ENCODE measurements at regions not wholly inside any gene's neighbourhood (a gene's known extent, or its start where the extent isn't known, plus 50 kb on each side); places are given as distances from the start of the nearest gene placed in this dataset.

DNA sequence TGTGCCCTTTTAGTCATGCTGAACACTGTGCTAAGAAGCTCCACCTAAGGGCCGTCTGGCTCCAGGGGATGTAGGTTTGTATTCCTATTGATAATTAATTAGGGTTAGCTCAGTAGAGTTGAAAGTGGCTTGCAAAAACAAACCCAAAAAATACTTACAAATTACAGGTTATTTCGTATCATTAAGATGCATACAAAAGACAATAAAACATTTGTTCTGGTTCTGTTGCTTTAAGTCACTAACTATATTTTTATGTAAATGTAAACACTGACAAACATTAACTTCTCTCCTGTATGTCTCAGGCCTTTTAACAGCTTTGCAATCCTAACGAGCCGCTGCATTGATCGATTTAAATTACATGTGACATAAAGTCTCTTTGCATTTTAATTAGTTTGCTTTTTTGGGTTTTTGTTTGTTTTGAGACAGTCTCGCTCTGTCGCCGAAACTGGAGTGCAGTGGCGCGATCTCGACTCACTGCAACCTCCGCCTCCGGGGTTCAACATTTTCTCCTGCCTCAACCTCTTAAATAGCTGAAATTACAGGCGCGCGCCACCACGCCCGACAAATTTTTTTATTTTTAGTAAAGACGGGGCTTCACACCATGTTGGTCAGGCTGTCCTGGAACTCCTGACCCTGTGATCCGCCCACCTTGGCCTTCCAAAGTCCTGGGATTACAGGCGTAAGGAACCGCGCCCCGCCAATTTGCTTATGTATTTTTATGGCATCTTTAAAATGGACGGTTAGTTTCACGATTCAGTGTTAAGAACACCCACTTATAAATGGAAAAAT, 110.9 kb downstream of the HFE start:
- Histone ChIP-seq H3K9me3 (ENCODE audit: control insufficient read depth in 2 of 2, insufficient read depth in 1 of 2, low read length in 1 of 2) (no peaks in the 10 kb centered on the region), H3K4me1 (ENCODE audit: control insufficient read depth in 2 of 2, insufficient read depth in 2 of 2, low read length in 2 of 2) (peaks cover 3 to 28% of the 10 kb centered on the region in 2 donors), H3K36me3 (ENCODE audit: control insufficient read depth in 2 of 2, insufficient read depth in 2 of 2, low read length in 1 of 2) (peaks cover 12 to 20% of the 10 kb centered on the region in 2 donors), H3K4me3 (ENCODE audit: low read length in 2 of 2) (peak overlapping the region; percentile 71 to 84), H3K27me3 (ENCODE audit: control insufficient read depth in 2 of 2, insufficient read depth in 1 of 2, low read length in 1 of 2) (no peaks in the 10 kb centered on the region), H3K27ac (ENCODE audit: low read depth in 1 of 2, low read length in 1 of 2) (peak overlapping the region; percentile 97 to 100)
- under 1% methylated on average over 26 of the region's 26 CpGs for WGBS
- DNase-seq (ENCODE audit: low read depth in 6 of 9, low spot score in 9 of 9) = peak in 5 of 9 donors; percentile 59 to 81 (median 68)

DNA sequence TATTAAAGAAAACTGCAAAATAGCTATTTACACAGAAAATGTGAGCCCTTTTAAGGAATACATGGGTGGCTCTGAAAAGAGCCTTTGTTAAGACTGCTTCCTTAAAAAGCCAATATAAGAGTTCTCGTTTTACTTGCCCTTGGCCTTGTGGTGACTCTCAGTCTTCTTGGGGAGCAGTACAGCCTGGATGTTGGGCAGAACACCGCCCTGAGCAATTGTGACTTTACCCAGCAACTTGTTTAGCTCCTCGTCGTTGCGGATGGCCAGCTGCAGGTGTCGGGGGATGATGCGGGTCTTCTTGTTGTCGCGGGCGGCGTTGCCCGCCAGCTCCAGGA, 111.5 kb downstream of the HFE start:
- H3K4me3 ChIP-seq (ENCODE audit: low read length in 2 of 2) = peak overlapping the region; percentile 71 to 84
- under 1% methylated on average over 12 of the region's 12 CpGs for WGBS
- H3K27ac ChIP-seq (ENCODE audit: low read depth in 1 of 2, low read length in 1 of 2) = peak overlapping the region; percentile 97 to 100
- no peaks in the 10 kb centered on the region for H3K27me3 ChIP-seq (ENCODE audit: control insufficient read depth in 2 of 2, insufficient read depth in 1 of 2, low read length in 1 of 2)
- peaks cover 12 to 15% of the 10 kb centered on the region in 2 donors for H3K36me3 ChIP-seq (ENCODE audit: control insufficient read depth in 2 of 2, insufficient read depth in 2 of 2, low read length in 1 of 2)
- peak in 2 of 9 donors; percentile 73 to 78 for DNase-seq (ENCODE audit: low read depth in 6 of 9, low spot score in 9 of 9)
- peaks cover 1 to 33% of the 10 kb centered on the region in 2 donors for H3K4me1 ChIP-seq (ENCODE audit: control insufficient read depth in 2 of 2, insufficient read depth in 2 of 2, low read length in 2 of 2)
- no peaks in the 10 kb centered on the region for H3K9me3 ChIP-seq (ENCODE audit: control insufficient read depth in 2 of 2, insufficient read depth in 1 of 2, low read length in 1 of 2)

GRCh38 chr6:26199057-26199772, 112.0 kb downstream of the HFE start:
- under 1% methylated on average over 42 of the region's 42 CpGs for WGBS
- peak overlapping the region; percentile 71 to 84 for H3K4me3 ChIP-seq (ENCODE audit: low read length in 2 of 2)
- peak in 8 of 9 donors; percentile 89 to 100 (median 96) for DNase-seq (ENCODE audit: low read depth in 6 of 9, low spot score in 9 of 9)
- H3K9me3 ChIP-seq (ENCODE audit: control insufficient read depth in 2 of 2, insufficient read depth in 1 of 2, low read length in 1 of 2) = no peaks in the 10 kb centered on the region
- H3K27ac ChIP-seq (ENCODE audit: low read depth in 1 of 2, low read length in 1 of 2) = peak overlapping the region; percentile 97 to 100
- H3K36me3 ChIP-seq (ENCODE audit: control insufficient read depth in 2 of 2, insufficient read depth in 2 of 2, low read length in 1 of 2) = peaks cover 12 to 13% of the 10 kb centered on the region in 2 donors
- no peaks in the 10 kb centered on the region for H3K27me3 ChIP-seq (ENCODE audit: control insufficient read depth in 2 of 2, insufficient read depth in 1 of 2, low read length in 1 of 2)
- peaks cover 0 to 35% of the 10 kb centered on the region in 2 donors for H3K4me1 ChIP-seq (ENCODE audit: control insufficient read depth in 2 of 2, insufficient read depth in 2 of 2, low read length in 2 of 2)

- Histone ChIP-seq H3K27me3 (ENCODE audit: control insufficient read depth in 2 of 2, insufficient read depth in 1 of 2, low read length in 1 of 2) (no peaks in the 10 kb centered on the region), H3K4me3 (ENCODE audit: low read length in 2 of 2) (peak overlapping the region; percentile 71 to 73), H3K4me1 (ENCODE audit: control insufficient read depth in 2 of 2, insufficient read depth in 2 of 2, low read length in 2 of 2) (peaks cover 0 to 32% of the 10 kb centered on the region in 2 donors)
Measured at GRCh38 chr6:26199773-26200764, 112.8 kb downstream of the HFE start.

GRCh38 chr6:26200918-26201721, 113.9 kb downstream of the HFE start:
- no peaks in the 10 kb centered on the region for H3K27me3 ChIP-seq (ENCODE audit: control insufficient read depth in 2 of 2, insufficient read depth in 1 of 2, low read length in 1 of 2)
- WGBS = 95% methylated on average over 16 of the region's 16 CpGs
- peak overlapping the region in 1 of 2 donors; percentile 97 for H3K27ac ChIP-seq (ENCODE audit: low read depth in 1 of 2, low read length in 1 of 2)
- DNase-seq (ENCODE audit: low read depth in 6 of 9, low spot score in 9 of 9) = peak in 1 of 9 donors; percentile 30
- no peaks in the 10 kb centered on the region for H3K9me3 ChIP-seq (ENCODE audit: control insufficient read depth in 2 of 2, insufficient read depth in 1 of 2, low read length in 1 of 2)
- peaks cover 0 to 27% of the 10 kb centered on the region in 2 donors for H3K4me1 ChIP-seq (ENCODE audit: control insufficient read depth in 2 of 2, insufficient read depth in 2 of 2, low read length in 2 of 2)
- peak overlapping the region in 1 of 2 donors; percentile 3 for H3K4me3 ChIP-seq (ENCODE audit: low read length in 2 of 2)
- H3K36me3 ChIP-seq (ENCODE audit: control insufficient read depth in 2 of 2, insufficient read depth in 2 of 2, low read length in 1 of 2) = peaks cover 7 to 9% of the 10 kb centered on the region in 2 donors

More at GRCh38 chr6:26199773-26200764, 112.8 kb downstream of the HFE start:
- WGBS = 2% methylated on average over 20 of the region's 20 CpGs
- peak in 3 of 9 donors; percentile 67 to 85 (median 68) for DNase-seq (ENCODE audit: low read depth in 6 of 9, low spot score in 9 of 9)
- Histone ChIP-seq H3K36me3 (ENCODE audit: control insufficient read depth in 2 of 2, insufficient read depth in 2 of 2, low read length in 1 of 2) (peaks cover 12 to 13% of the 10 kb centered on the region in 2 donors), H3K9me3 (ENCODE audit: control insufficient read depth in 2 of 2, insufficient read depth in 1 of 2, low read length in 1 of 2) (no peaks in the 10 kb centered on the region), H3K27ac (ENCODE audit: low read depth in 1 of 2, low read length in 1 of 2) (peak overlapping the region; percentile 97 to 99)

GRCh38 chr6:26202201-26202611, 115.0 kb downstream of the HFE start:
- 89% methylated on average over 6 of the region's 6 CpGs for WGBS
- no peak overlapping the region for H3K4me3 ChIP-seq (ENCODE audit: low read length in 2 of 2)
- DNase-seq (ENCODE audit: low read depth in 6 of 9, low spot score in 9 of 9) = no peak
- H3K4me1 ChIP-seq (ENCODE audit: control insufficient read depth in 2 of 2, insufficient read depth in 2 of 2, low read length in 2 of 2) = peaks cover 5 to 31% of the 10 kb centered on the region in 2 donors
- H3K36me3 ChIP-seq (ENCODE audit: control insufficient read depth in 2 of 2, insufficient read depth in 2 of 2, low read length in 1 of 2) = no peaks in the 10 kb centered on the region
- H3K27ac ChIP-seq (ENCODE audit: low read depth in 1 of 2, low read length in 1 of 2) = peak overlapping the region in 1 of 2 donors; percentile 52
- no peaks in the 10 kb centered on the region for H3K27me3 ChIP-seq (ENCODE audit: control insufficient read depth in 2 of 2, insufficient read depth in 1 of 2, low read length in 1 of 2)
- no peaks in the 10 kb centered on the region for H3K9me3 ChIP-seq (ENCODE audit: control insufficient read depth in 2 of 2, insufficient read depth in 1 of 2, low read length in 1 of 2)

DNA sequence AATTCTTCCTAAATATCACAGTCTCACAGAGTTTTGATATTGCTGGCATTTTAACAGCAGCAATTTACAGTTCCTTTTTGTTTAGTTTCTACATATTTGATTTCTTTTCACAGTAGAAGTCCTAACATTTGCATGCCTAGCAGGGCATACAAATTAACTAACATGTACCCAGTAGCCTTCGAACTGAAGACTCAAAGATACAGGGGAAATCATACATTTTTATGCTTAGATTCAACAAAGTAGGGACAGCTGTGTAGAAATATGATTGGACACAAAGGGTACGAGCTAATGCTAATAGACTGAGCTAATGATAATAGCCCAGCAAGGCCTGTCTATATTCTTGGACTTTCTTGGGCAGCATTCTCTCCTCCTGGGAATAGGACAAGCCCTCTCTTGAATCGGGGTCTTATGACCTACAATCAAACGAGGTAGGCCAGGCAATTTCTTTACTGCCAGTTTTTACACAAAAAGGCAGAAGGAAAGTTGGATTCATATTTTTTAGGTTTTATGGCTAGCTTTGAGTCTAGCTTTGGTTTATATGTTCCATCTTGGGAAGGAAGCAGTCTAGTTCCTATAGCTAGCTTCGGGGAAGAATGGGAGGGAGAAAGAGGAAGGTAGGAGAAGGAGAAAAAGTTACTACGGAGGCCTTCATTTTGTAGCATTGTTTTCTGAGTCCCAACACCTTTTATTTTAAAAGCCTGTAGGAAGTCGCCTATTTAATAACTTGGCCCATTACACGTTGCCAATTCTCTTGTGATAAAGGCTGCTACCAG, 115.8 kb downstream of the HFE start:
- peaks cover 8 to 39% of the 10 kb centered on the region in 2 donors for H3K4me1 ChIP-seq (ENCODE audit: control insufficient read depth in 2 of 2, insufficient read depth in 2 of 2, low read length in 2 of 2)
- peak overlapping the region in 1 of 2 donors; percentile 98 for H3K27ac ChIP-seq (ENCODE audit: low read depth in 1 of 2, low read length in 1 of 2)
- no peaks in the 10 kb centered on the region for H3K9me3 ChIP-seq (ENCODE audit: control insufficient read depth in 2 of 2, insufficient read depth in 1 of 2, low read length in 1 of 2)
- WGBS = 94% methylated on average over 8 of the region's 8 CpGs
- peak in 1 of 9 donors; percentile 34 for DNase-seq (ENCODE audit: low read depth in 6 of 9, low spot score in 9 of 9)
- H3K4me3 ChIP-seq (ENCODE audit: low read length in 2 of 2) = no peak overlapping the region
- H3K36me3 ChIP-seq (ENCODE audit: control insufficient read depth in 2 of 2, insufficient read depth in 2 of 2, low read length in 1 of 2) = no peaks in the 10 kb centered on the region
- H3K27me3 ChIP-seq (ENCODE audit: control insufficient read depth in 2 of 2, insufficient read depth in 1 of 2, low read length in 1 of 2) = no peaks in the 10 kb centered on the region
